WTC11 (cell line): ENCODE measurements at regions not wholly inside any gene's neighbourhood (a gene's known extent, or its start where the extent isn't known, plus 50 kb on each side); places are given as distances from the start of the nearest gene placed in this dataset.

Source experiments
- ATAC-seq: fragments of 200-7000 bp; cut with Tn5 transposase; 2 replicates; pipeline ENCODE4 v1.10.0; 2021; ENCODE audit warnings: mild to moderate bottlenecking, moderate library complexity
- CTCF ChIA-PET: fragments of 300-600 bp; sonication (Branson Sonifier 250); formaldehyde crosslinking; loops from one replicate; lab custom pipeline; 2021; ENCODE audit warnings: antibody characterized with exemption; lab: Charles Lee
- POLR2A ChIA-PET: fragments of 350-600 bp; sonication (Branson Sonifier 250); formaldehyde crosslinking; loops from one replicate; lab custom pipeline; 2021; ENCODE audit warnings: antibody characterized with exemption; lab: Charles Lee
- DNase-seq: peaks from one replicate; pipeline ENCODE4 v3.0.0; 2021; ENCODE audit warnings: low spot score
- H3K27ac Mint-ChIP-seq: 2 replicates; pipeline ENCODE4 v1.8.0; 2021; ENCODE audit warnings: mixed read lengths
- H3K27me3 Mint-ChIP-seq: 2 replicates; pipeline ENCODE4 v1.8.0; 2021; ENCODE audit warnings: low read depth, mild to moderate bottlenecking, moderate library complexity, mixed read lengths
- H3K36me3 Mint-ChIP-seq: 2 replicates; pipeline ENCODE4 v1.8.0; 2021; ENCODE audit warnings: mixed read lengths
- H3K4me1 Mint-ChIP-seq: 2 replicates; pipeline ENCODE4 v1.8.0; 2022; ENCODE audit warnings: mixed read lengths
- H3K4me3 Mint-ChIP-seq: 2 replicates; pipeline ENCODE4 v1.8.0; 2021; ENCODE audit warnings: mild to moderate bottlenecking, moderate library complexity, mixed read lengths
- H3K9me3 Mint-ChIP-seq: 2 replicates; pipeline ENCODE4 v1.8.0; 2021; ENCODE audit warnings: mixed read lengths
- ATF3 ChIP-seq: sonication (generic); formaldehyde crosslinking; conservative IDR thresholded peaks from 2 replicates; pipeline ENCODE4 v1.8.1; 2022; ENCODE audit warnings: mild to moderate bottlenecking, missing genetic modification reagents
- EMX1 ChIP-seq: fragments of 250-450 bp; sonication (Bioruptor Pico); IDR thresholded peaks from 2 replicates; pipeline ENCODE4 v1.8.0; 2021; ENCODE audit warnings: mild to moderate bottlenecking
- HMGA2 ChIP-seq: fragments of 250-450 bp; sonication (Bioruptor Pico); IDR thresholded peaks from 2 replicates; pipeline ENCODE4 v1.4.0; 2021; ENCODE audit warnings: mild to moderate bottlenecking, moderate library complexity
- KAT7 ChIP-seq: sonication (generic); formaldehyde crosslinking; IDR thresholded peaks from 2 replicates; pipeline ENCODE4 v1.8.1; 2023; ENCODE audit warnings: missing genetic modification reagents, mild to moderate bottlenecking, borderline replicate concordance
- MXD4 ChIP-seq: fragments of 250-450 bp; sonication (Bioruptor Pico); IDR thresholded peaks from 2 replicates; pipeline ENCODE4 v1.8.0; 2021; ENCODE audit warnings: mild to moderate bottlenecking, moderate library complexity, borderline replicate concordance
- NR2C2 ChIP-seq: sonication (generic); formaldehyde crosslinking; IDR thresholded peaks from 2 replicates; pipeline ENCODE4 v1.8.0; 2022; ENCODE audit warnings: mild to moderate bottlenecking, missing genetic modification reagents
- NR3C1 ChIP-seq: sonication (generic); formaldehyde crosslinking; conservative IDR thresholded peaks from 2 replicates; pipeline ENCODE4 v1.8.1; 2023; ENCODE audit warnings: low read depth, mild to moderate bottlenecking, missing genetic modification reagents
- PRRX2 ChIP-seq: fragments of 250-450 bp; sonication (Bioruptor Pico); IDR thresholded peaks from 2 replicates; pipeline ENCODE4 v1.8.0; 2021; ENCODE audit warnings: mild to moderate bottlenecking
- RORB ChIP-seq: fragments of 250-450 bp; sonication (Bioruptor Pico); IDR thresholded peaks from 2 replicates; pipeline ENCODE4 v1.9.0; 2021; ENCODE audit warnings: mild to moderate bottlenecking
- SP1 ChIP-seq: sonication (generic); formaldehyde crosslinking; conservative IDR thresholded peaks from 2 replicates; pipeline ENCODE4 v1.8.1; 2022; ENCODE audit warnings: missing genetic modification reagents
- TCF7 ChIP-seq: sonication (generic); formaldehyde crosslinking; IDR thresholded peaks from 2 replicates; pipeline ENCODE4 v1.8.0; 2022; ENCODE audit warnings: mild to moderate bottlenecking, low read depth, missing genetic modification reagents, moderate library complexity
- TEAD4 ChIP-seq: sonication (generic); formaldehyde crosslinking; IDR thresholded peaks from 2 replicates; pipeline ENCODE4 v1.8.0; 2022; ENCODE audit warnings: mild to moderate bottlenecking, missing genetic modification reagents
- ZNF138 ChIP-seq: sonication (generic); formaldehyde crosslinking; conservative IDR thresholded peaks from 2 replicates; pipeline ENCODE4 v1.8.1; 2022; ENCODE audit warnings: mild to moderate bottlenecking, moderate library complexity, missing genetic modification reagents
- ZNF232 ChIP-seq: sonication (generic); formaldehyde crosslinking; IDR thresholded peaks from 2 replicates; pipeline ENCODE4 v1.8.0; 2022; ENCODE audit warnings: mild to moderate bottlenecking, missing genetic modification reagents
- ZNF425 ChIP-seq: fragments of 250-450 bp; sonication (Bioruptor Pico); conservative IDR thresholded peaks from 2 replicates; pipeline ENCODE4 v1.9.0; 2021; ENCODE audit warnings: mild to moderate bottlenecking
- ZSCAN18 ChIP-seq: fragments of 250-450 bp; sonication (Bioruptor Pico); IDR thresholded peaks from 2 replicates; pipeline ENCODE4 v2.1.2; 2022; ENCODE audit warnings: mild to moderate bottlenecking, moderate library complexity
- TF ChIP-seq, protein P1 (sequence below): sonication (generic); formaldehyde crosslinking; IDR thresholded peaks from 2 replicates; pipeline ENCODE4 v1.8.0; 2022; ENCODE audit warnings: missing genetic modification reagents
- TF ChIP-seq, protein P2 (sequence below): fragments of 250-450 bp; sonication (Bioruptor Pico); IDR thresholded peaks from 2 replicates; pipeline ENCODE4 v1.9.0; 2021; ENCODE audit warnings: mild to moderate bottlenecking
- TF ChIP-seq, protein P3 (sequence below): fragments of 250-450 bp; sonication (Bioruptor Pico); IDR thresholded peaks from 2 replicates; pipeline ENCODE4 v1.9.0; 2021; ENCODE audit warnings: mild to moderate bottlenecking, borderline replicate concordance
- TF ChIP-seq, protein P4 (sequence below): fragments of 200-600 bp; IDR thresholded peaks from 2 replicates; pipeline ENCODE4 v1.8.0; 2022; ENCODE audit warnings: antibody characterized with exemption

DNA sequence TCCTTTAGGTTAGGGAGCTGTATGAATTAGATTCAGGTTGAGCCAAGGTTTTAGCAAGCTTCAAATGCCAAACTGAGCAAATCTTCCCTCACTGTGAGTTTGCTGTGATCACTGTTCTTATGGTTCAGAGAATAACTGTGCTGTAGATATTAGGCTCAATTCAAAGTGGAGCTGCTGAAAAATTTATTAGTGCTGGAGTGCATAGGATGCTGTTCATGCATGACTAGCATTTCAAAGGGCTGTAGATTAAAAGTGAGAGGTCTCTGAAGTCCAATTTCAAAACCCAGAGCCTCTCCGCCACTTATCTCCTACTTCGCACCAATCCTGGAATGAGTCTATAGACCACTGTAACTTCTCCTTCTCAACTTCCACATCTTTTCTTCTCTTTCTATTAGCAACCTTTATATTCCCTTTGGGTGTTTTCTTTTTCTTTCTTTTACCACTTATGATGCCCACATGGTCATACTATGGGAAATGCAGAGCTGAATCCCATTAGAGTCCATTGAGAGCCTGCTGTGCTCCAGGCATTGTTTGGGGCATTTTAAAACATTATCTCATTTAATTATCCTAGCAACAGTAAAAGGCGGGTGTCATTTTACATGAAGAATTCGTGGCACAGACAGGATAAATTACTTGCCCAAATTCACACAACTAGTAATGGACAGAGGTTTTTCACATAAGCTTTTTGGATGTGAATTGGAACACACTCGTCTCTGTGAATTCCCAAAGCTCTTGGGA, 77.5 kb upstream of the EEA1 start (continued):
- TF ChIP-seq ZNF425 (CRISPR knock-in tag) (no peak), EMX1 (CRISPR knock-in tag) (no peak), ZNF232 (CRISPR knock-in tag) (no peak), NR2C2 (CRISPR knock-in tag) (no peak)

DNA sequence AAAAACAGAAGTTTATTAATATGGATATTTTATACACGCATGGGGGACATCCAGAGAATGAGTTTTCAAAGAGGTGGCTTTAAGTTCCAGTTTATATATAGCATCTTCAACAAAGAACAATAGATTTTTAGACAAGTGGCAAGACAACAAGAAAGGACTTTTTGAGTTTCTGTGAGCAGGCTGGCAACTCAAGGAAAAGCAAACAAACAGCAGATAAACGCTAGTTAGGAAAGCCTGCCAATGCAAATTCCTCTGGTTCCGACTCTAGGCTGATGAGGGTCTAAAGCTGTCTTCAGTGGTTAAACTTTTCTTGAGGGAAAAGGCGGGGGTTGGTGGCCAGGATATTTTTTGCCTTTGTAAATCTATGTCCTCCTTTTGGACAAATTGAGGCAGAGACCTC, 78.4 kb upstream of the EEA1 start:
- POLR2A ChIA-PET = no interaction called here
- TF ChIP-seq SP1 (CRISPR knock-in tag) = no peak
- TF ChIP-seq NR3C1 (CRISPR knock-in tag) = no peak
- no peak for TF ChIP-seq ZNF138 (CRISPR knock-in tag)
- TF ChIP-seq, protein P1, sequence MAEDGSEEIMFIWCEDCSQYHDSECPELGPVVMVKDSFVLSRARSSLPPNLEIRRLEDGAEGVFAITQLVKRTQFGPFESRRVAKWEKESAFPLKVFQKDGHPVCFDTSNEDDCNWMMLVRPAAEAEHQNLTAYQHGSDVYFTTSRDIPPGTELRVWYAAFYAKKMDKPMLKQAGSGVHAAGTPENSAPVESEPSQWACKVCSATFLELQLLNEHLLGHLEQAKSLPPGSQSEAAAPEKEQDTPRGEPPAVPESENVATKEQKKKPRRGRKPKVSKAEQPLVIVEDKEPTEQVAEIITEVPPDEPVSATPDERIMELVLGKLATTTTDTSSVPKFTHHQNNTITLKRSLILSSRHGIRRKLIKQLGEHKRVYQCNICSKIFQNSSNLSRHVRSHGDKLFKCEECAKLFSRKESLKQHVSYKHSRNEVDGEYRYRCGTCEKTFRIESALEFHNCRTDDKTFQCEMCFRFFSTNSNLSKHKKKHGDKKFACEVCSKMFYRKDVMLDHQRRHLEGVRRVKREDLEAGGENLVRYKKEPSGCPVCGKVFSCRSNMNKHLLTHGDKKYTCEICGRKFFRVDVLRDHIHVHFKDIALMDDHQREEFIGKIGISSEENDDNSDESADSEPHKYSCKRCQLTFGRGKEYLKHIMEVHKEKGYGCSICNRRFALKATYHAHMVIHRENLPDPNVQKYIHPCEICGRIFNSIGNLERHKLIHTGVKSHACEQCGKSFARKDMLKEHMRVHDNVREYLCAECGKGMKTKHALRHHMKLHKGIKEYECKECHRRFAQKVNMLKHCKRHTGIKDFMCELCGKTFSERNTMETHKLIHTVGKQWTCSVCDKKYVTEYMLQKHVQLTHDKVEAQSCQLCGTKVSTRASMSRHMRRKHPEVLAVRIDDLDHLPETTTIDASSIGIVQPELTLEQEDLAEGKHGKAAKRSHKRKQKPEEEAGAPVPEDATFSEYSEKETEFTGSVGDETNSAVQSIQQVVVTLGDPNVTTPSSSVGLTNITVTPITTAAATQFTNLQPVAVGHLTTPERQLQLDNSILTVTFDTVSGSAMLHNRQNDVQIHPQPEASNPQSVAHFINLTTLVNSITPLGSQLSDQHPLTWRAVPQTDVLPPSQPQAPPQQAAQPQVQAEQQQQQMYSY (CRISPR knock-in tag) = no peak
- TF ChIP-seq ATF3 (CRISPR knock-in tag) = no peak
- TF ChIP-seq PRRX2 (CRISPR knock-in tag) = no peak
- no peak for TF ChIP-seq TEAD4 (CRISPR knock-in tag)
- no peak for TF ChIP-seq KAT7 (CRISPR knock-in tag)
- TF ChIP-seq, protein P2, sequence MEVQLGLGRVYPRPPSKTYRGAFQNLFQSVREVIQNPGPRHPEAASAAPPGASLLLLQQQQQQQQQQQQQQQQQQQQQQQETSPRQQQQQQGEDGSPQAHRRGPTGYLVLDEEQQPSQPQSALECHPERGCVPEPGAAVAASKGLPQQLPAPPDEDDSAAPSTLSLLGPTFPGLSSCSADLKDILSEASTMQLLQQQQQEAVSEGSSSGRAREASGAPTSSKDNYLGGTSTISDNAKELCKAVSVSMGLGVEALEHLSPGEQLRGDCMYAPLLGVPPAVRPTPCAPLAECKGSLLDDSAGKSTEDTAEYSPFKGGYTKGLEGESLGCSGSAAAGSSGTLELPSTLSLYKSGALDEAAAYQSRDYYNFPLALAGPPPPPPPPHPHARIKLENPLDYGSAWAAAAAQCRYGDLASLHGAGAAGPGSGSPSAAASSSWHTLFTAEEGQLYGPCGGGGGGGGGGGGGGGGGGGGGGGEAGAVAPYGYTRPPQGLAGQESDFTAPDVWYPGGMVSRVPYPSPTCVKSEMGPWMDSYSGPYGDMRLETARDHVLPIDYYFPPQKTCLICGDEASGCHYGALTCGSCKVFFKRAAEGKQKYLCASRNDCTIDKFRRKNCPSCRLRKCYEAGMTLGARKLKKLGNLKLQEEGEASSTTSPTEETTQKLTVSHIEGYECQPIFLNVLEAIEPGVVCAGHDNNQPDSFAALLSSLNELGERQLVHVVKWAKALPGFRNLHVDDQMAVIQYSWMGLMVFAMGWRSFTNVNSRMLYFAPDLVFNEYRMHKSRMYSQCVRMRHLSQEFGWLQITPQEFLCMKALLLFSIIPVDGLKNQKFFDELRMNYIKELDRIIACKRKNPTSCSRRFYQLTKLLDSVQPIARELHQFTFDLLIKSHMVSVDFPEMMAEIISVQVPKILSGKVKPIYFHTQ (CRISPR knock-in tag) = no peak
- TF ChIP-seq MXD4 (CRISPR knock-in tag) = no peak
- no peak for TF ChIP-seq TCF7 (CRISPR knock-in tag)
- no peak for TF ChIP-seq HMGA2
- TF ChIP-seq, protein P3, sequence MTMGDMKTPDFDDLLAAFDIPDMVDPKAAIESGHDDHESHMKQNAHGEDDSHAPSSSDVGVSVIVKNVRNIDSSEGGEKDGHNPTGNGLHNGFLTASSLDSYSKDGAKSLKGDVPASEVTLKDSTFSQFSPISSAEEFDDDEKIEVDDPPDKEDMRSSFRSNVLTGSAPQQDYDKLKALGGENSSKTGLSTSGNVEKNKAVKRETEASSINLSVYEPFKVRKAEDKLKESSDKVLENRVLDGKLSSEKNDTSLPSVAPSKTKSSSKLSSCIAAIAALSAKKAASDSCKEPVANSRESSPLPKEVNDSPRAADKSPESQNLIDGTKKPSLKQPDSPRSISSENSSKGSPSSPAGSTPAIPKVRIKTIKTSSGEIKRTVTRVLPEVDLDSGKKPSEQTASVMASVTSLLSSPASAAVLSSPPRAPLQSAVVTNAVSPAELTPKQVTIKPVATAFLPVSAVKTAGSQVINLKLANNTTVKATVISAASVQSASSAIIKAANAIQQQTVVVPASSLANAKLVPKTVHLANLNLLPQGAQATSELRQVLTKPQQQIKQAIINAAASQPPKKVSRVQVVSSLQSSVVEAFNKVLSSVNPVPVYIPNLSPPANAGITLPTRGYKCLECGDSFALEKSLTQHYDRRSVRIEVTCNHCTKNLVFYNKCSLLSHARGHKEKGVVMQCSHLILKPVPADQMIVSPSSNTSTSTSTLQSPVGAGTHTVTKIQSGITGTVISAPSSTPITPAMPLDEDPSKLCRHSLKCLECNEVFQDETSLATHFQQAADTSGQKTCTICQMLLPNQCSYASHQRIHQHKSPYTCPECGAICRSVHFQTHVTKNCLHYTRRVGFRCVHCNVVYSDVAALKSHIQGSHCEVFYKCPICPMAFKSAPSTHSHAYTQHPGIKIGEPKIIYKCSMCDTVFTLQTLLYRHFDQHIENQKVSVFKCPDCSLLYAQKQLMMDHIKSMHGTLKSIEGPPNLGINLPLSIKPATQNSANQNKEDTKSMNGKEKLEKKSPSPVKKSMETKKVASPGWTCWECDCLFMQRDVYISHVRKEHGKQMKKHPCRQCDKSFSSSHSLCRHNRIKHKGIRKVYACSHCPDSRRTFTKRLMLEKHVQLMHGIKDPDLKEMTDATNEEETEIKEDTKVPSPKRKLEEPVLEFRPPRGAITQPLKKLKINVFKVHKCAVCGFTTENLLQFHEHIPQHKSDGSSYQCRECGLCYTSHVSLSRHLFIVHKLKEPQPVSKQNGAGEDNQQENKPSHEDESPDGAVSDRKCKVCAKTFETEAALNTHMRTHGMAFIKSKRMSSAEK (CRISPR knock-in tag) = no peak
- TF ChIP-seq RORB = no peak
- no peak for TF ChIP-seq ZSCAN18 (CRISPR knock-in tag)
- TF ChIP-seq, protein P4, sequence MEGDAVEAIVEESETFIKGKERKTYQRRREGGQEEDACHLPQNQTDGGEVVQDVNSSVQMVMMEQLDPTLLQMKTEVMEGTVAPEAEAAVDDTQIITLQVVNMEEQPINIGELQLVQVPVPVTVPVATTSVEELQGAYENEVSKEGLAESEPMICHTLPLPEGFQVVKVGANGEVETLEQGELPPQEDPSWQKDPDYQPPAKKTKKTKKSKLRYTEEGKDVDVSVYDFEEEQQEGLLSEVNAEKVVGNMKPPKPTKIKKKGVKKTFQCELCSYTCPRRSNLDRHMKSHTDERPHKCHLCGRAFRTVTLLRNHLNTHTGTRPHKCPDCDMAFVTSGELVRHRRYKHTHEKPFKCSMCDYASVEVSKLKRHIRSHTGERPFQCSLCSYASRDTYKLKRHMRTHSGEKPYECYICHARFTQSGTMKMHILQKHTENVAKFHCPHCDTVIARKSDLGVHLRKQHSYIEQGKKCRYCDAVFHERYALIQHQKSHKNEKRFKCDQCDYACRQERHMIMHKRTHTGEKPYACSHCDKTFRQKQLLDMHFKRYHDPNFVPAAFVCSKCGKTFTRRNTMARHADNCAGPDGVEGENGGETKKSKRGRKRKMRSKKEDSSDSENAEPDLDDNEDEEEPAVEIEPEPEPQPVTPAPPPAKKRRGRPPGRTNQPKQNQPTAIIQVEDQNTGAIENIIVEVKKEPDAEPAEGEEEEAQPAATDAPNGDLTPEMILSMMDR = no peak
- no peak for TF ChIP-seq EMX1 (CRISPR knock-in tag)

More for the DNA sequence above, 78.4 kb upstream of the EEA1 start:
- Mint-ChIP-seq H3K9me3 (no peaks in the 10 kb centered on the region), H3K27ac (no peak overlapping the region), H3K36me3 (no peaks in the 10 kb centered on the region), H3K4me3 (no peak overlapping the region), H3K27me3 (no peaks in the 10 kb centered on the region), H3K4me1 (peaks cover 27% of the 10 kb centered on the region)
- DNase-seq (no peak), ATAC-seq (no peak)
- CTCF ChIA-PET = interaction anchor here (0.5 to 1.0 kb wide), 2 partner anchors 20 to 369 kb away, joined by 3 to 6 read pairs; no protein-coding TSS in a partner anchor
